D341Med (cell line): ENCODE measurements at regions not wholly inside any gene's neighbourhood (a gene's known extent, or its start where the extent isn't known, plus 50 kb on each side); places are given as distances from the start of the nearest gene placed in this dataset.

Experiments
- DNase-seq: peaks from one replicate; pipeline ENCODE4 v3.0.0; 2012; ENCODE audit warnings: low spot score

DNA sequence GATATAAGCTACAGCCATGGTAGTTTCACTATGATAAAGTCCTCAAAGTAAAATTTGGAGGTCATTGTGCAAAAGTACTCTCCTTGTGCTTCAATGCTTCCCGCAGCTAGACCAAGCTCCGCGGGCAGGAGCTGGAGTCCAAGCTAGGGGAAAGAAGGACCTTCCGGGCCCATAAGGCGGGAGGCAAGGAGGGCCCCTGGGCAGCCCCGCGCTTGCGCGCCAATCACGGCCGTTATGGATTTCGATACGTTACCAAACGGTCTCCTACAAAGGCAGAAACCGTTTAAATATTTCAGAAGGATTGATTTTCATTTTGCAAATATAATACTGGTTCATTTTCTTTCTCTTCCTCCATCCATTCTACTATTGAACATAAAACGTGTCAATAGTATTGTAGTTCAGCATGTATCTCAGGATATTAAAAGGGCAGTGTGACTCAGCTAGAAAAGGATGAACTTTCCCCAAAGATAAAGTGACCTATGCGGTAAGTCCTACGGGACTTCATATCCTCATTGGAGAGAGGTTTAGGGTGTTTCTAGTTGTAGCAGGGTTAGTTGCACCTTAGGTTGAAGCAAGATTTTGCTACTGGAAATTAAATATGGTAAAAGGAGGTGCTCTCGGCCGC, 128.0 kb downstream of the KIF20B start:
- no peak for DNase-seq

DNA sequence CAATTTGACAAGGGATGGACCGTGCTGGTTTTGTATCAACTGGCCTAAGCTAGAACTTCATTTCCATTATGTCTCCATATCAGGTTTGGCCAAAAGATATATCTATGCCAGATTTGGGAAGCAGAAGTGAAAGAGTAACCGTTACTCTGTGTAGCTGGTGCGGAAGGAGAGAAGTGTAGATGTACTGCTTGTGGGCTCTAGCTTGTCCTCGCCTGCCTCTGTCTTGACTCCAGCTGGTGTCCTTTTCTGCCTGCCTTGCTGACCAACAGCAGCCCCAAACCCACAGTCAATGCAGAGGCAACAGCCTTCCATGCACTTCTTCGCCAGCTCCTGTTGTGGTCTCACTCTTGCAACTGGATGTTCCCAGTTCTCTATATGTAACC, 128.5 kb downstream of the KIF20B start:
- no peak for DNase-seq

DNA sequence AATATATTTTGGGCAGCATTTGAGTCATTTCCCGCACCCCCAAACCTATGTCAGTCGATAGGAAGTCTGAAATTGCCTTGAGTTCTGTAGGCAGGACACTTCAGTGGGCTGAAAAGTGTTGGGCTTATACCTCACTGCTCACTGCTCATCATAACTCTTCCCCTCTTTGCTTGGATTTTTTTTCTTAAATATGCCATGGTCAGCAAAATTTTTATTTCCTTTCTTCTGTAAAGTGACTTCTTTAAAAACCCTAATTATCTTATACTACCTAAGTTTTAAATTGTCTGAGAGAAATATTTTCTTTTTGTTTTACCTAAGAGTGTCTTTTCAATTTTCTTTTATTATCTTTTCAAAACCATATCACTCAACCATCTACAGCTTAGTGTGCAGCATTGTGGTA, 129.2 kb downstream of the KIF20B start:
- DNase-seq = no peak

DNA sequence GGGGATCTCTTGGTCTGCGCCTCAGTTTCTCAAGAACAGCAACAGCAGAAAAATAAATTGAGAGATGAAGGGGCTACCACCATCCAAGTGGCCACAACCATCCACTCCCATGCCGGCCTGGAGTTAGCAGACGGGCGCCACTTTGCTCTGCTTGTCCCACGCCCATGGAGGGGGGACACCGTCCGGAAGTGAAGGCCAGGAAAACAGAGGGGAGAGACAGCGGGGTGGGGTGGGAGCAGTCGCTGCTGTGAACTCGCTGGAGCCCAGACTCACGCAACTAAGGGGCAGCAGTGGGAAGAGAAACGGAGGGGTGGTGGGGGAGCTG, 135.4 kb downstream of the KIF20B start:
- DNase-seq = no peak

DNA sequence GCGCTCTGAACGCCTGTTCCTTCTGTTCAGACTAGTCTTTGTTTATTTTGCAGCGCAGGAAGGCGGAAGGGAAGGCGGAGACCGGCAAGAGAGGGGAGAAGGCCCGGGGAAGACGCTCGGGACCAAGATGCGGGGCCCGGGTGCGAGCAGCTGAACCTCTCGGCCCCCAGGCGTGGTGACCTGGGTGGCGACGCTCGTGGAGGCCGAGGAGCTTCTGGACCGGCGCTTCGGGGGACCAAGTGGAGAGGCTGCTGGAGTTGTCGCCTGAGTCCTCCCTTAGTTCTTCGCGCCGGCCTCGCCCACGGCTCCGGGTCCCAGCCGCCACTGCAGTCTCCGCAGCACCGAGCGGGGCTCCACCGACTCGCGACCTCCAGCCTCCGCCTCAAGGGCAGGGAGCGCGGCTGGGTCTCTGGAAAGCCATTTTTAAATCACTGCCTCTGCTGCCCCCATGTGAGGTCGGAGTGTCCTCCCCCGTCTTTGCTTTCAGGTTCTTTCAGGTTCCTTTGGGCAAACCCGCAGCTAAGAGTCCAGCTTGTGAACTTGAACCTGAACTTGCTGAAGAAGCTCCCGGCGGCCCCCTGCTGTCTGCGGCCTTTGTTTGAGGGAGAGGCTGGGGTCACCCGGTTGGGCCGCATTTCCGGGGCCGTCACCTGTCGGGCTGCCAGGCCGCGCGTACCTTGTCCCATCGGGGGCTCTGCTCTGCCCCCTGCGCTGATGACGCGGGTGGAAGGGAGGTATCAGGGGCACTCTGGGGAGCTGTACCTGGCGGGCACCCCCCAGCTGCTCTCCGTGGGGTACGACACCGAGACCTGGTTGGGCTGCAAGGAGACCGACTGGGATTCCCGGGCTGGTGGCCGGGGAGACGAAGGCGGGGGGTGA, 136.0 kb downstream of the KIF20B start:
- DNase-seq = no peak

DNA sequence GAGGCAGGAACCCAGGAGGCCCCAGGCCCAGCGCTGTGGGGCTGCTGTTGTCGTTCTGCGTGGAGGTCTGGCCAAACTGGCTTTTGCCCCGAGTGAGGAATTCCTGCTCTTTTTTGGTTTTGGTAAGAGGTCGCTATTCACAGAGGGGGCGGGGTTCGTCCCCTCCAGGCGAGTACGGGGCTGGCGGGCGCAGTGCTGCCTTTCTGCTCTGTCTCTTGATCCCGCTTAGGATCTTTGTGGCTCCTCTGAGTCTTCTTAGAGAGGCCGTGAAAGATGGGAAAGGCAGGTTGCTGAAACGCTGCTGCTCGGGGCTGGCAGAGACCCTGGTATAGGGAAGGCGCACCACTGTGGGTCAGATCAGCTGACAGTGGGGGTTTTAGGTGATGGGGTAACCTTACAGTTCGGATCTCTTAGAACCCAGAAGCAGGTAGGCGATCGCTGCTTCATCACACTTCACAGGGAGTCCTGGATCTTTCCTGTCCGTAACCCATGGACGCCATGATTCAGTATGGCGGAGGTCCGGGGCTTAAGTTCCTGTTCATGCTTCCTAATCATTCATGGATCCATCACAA, 136.7 kb downstream of the KIF20B start:
- no peak for DNase-seq

DNA sequence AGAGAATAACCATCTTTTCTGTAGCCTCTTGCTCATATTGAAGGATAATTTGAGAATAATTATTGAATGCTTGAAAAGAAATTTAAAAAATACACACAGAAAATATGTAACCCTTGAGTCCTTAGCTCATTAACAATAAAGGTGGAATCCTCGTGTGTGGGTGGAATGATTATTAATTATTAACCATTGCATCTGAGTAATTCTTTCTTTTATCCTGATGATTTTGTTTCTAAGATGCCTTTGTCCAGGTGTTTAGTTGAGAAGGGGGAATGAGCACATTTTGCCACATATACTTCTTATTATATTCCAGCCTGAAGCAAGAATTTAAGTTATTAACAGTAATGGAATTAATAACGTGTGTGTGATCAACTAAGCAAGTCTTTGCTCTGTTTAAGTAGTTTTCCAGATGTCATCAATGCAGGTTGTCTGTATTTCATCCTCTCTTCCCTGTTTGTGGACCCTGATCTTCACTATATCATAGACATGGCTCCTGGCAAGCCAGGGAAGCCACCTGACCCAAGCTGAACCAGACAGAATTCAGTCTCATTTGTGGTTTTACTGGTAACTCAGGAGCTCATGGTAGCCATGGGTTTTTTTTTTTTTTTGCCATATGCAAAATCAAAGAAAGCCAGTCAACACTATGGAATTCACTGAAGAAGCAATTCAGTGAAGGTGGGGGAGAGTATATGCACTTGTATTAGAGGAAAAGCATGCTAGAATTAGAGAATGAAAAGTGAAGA, 144.3 kb downstream of the KIF20B start:
- DNase-seq = no peak

DNA sequence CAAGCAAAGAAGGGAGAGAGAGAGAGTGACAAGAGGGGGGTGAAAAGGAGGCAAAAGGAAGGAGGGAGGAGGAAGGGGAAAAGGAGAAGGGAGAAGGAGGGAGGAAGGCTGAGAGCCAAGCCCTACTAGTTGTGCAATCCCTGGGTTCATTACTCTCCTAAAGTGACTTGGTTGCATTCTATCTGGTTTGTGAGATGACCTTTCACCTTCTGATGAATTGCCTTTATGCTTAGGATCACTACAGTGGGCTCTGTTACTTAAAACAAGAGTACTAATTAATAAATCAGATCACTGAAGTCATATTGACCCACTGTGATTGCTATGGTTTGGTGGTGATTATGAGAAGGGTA, 144.9 kb downstream of the KIF20B start:
- no peak for DNase-seq

DNA sequence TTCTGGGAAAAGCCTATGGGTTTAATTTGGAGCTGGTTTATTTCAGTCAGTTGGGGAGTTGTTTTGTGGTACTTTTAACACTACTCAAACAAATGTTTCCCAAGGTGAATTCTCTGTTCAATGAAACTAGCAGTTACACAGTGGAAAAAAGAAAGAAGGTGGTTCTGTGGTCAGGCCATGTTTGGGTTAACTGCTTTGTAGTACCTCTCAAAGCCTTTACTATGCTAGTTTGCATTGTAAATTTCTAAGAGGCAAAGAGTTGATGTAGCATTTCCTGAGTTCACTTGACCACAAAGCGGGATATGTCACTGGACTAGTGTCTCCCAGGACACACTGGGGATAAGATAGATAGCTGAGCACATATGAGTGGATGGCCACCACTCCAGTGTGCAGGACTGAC, 145.4 kb downstream of the KIF20B start:
- DNase-seq = no peak

DNA sequence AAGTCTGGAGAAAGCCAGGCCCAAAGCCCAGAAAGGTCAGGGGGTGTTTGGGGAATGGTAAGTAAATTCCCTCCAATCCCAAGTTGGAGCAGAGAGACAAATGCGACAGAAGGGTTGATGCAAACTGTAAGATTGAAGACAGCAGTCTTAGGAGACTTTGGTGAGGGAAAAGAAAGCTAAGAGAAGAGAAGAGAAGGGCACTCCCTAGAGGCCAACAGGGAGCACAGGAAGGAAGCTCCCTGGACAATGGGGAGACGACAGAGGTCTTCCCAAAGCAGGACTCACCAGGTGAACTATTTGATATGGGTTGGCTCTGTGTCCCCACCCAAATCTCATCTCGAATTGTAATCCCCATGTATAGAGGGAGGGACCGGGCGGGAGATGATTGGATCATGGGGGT, 151.5 kb downstream of the KIF20B start:
- DNase-seq = no peak

DNA sequence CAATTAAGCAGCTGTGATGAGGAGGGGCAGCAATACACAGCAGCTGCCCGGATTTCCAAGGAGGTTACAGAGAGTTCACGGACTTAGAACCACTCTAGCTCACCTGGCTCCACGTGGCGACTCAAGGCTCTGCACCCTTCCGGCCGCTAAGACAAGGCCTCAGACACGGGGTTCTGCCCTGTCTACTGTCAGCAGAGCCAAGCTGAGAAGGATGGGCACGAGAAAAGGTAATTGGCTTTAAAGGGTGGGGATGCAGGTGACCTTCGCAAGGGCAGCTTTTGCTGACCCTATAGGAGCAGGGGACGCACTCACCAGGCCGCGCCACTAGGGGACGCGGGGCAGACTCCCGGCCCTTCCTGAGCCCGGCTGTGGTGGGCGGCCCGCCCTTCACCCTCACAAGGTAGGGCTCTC, 152.4 kb downstream of the KIF20B start:
- no peak for DNase-seq

DNA sequence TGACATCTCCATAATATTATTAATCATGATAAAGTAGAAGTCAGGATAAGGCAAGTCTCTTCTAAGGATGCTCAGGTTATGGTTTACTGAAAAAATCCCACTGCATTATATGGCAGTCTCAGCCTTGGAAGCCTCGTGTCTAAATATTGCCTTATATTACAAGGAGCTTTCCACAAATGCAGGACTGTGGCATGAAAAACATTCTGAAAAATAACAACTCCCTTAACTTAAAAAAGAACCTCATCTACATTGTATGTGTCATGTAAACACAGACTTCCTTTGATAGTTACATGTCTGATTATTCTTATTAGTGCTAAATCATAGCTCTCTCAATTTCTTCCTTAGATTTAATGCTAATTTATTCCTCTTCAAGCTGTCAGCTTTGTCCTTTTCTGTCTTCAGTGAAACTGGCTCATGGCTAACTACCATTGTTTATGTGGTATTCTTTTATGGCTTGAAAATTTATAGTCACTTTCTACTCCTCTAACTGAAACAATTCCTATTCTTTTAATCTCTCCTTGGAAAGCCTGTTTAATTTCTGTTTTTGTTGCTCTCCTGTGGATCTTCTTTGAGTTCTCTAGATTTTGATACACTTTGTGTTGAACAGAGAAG, 156.1 kb downstream of the KIF20B start:
- DNase-seq = no peak

DNA sequence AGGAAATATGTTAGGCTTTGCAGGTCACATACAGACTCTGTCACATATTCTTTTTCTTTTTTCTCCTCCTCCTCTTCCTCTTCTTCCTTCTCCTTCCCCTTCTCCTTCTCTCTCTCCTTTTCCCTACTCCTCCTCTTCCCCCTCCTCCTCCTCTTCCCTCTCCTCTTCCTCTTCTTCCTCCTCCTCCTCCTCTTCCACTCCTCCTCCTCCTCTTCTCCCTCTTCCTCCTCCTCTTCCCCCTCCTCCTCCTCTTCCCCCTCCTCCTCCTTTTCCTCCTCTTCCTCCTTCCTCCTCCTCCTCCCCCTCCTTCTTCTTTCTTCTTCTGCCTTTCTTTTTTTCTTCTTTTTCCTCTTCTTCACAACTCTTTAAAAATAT, 159.8 kb downstream of the KIF20B start:
- DNase-seq = no peak

DNA sequence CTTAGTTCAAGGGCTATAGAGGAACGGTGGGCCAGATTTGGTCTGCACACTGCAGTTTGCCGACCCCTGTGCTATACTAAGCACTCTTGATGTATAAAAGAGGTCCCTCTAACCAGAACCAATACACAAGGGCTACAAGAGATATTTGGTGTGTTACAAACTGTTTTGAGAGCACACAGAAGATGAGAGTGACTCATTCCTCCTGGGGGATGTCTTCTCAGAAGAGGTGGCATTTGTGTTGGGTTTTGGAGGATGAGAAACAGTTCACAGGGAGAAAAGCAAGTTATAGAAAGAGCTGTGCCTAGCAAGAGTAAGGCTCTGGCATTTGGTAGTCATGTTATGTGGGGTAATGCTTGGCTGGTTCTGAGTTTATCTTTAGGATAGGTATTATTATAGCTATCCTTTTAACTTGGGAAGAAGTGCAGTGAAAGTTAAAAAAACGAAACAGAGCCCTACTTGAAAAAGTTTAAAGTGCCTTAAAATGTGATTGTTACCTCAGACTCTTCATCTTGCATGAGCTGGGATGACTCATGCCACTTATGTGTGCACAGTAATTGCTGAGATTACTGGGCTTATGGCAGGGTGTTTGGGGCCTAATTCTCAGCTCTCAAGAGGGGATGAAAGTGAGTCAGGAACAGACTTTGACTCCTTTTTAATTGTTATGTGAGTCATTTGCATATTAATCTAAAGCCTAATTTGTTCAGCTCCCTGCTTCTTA, 160.4 kb downstream of the KIF20B start:
- DNase-seq = peak; percentile 28

DNA sequence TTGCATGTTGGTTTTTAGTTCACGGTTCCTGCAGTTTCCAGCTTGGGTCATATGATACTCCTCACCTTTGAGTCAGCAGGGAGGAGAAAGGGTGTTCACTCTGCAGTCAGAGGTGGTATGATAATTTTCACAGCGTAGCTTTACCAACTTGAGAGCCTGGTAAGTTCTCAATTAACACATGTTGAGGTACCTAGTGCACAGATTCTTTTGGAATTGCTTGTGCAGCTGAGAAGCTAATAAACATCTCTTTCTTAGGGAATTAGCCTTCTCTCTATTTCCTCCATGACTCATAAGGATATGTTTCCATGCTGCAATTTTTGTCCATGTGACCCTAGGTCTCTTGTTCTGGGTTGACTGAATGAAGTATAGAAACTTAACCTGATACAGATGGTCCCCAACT, 166.6 kb downstream of the KIF20B start:
- no peak for DNase-seq

DNA sequence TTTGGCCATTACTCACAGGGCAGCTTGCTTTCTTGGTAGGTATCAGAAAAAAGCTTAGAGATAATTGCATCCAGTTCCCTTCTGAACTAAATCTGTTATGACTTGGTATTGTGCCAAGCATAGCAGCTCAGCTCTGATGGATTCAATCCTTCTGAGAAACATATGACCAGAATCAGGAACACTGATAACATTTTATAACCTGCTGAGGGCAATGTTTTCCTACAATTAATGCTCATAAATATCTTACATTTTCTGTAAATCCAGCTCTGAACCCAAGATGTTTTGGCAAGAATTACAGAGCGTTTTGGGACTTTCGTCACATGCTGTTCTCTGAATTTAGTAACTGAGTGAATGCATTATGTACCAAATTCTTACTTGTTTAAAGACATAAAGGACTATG, 167.8 kb downstream of the KIF20B start:
- DNase-seq = no peak

DNA sequence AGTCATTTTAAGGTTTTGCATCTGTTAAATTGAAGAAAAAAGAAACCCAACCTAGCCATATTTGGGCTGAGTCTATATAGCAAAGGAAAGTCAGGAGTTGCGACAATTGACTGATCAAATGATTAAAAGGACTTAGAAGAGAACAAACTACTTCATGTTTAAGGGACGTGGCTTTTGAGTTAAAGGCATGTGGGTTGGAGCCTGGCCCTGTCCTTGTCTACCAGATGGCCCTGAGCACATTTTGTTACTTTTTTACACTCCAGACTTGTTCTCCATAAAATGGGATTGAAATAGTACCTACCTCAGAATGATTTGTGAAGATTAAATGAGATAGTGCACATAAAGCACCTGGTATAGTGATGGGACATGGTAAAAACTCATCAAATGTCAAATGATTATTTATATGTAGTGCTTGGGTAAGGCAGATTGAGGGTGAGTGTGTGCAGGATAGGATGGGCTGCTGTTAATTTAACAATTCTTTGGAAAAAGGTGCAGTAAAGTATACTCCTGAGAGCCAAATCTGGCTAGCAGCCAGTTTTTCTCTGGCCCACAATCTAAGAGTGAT, 168.3 kb downstream of the KIF20B start:
- no peak for DNase-seq

DNA sequence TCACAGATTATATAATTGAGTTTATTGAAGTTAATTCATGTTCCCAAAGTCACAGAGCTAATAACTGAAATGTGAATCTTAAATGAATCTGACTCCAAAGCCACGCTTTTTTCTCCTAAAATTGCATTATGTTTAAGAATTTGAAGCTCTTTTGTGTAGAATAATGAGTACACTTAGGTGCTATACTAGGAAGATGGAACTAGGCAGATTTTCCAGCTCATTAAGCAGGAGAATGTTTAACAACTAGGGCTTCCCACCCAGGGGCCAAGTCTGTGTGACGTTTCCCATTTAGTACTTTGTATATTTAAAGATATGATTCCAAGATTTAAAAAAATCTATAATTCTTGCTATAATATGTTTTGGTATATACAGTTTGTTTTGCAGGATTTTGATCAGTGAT, 169.5 kb downstream of the KIF20B start:
- DNase-seq = no peak

DNA sequence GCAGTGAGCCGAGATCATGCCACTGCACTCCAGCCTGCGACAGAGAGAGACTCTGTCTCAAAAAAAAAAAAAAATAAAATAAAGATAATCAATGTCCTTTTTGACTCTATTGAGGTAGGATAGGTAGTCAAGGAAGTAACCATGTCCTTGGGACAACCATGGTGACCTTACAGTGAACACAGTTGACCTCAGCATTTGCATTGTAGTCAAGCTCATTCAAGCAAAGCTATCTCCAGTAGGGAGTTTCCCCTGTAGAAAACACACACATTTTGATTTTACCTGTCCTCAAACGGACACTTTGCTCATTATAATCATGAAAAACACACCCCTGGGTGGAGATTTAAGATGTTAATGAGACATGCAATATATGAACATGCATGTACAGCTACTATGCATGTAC, 171.7 kb downstream of the KIF20B start:
- DNase-seq = no peak

DNA sequence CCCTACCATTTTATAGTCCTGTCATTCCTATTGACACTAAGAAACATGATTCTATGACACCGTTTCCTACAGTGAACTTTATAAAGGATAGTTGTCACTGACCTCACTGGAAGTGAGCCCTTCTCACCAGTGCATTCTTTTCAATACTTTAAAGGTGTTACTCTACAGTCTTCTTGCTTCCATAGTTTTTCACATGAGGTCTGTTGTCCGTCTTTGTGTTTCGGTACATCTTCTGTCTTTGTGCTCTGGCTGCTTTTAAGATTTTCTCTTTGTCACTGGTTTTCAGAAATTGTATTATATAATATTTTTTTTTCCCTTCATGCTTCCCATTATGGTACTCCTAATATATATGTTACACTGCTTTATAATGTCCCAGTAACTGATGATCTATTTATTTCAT, 174.2 kb downstream of the KIF20B start:
- no peak for DNase-seq

DNA sequence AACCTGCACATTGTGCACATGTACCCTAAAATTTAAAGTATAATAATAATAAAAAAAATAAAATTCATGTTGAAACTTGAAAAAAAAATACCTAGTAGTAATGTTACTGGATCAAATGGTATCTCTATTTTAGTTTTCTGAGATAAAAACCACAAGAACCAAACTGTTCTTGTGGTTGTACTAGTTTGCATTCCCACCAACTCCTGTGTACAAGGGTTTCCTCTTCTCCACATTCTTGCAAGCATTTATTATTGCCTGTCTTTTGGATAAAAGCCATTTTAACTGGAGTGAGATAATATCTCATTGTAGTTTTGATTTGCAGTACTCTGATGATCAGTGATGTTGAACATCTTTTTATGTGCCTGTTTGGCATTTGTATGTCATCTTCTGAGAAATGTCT, 177.7 kb downstream of the KIF20B start:
- no peak for DNase-seq

DNA sequence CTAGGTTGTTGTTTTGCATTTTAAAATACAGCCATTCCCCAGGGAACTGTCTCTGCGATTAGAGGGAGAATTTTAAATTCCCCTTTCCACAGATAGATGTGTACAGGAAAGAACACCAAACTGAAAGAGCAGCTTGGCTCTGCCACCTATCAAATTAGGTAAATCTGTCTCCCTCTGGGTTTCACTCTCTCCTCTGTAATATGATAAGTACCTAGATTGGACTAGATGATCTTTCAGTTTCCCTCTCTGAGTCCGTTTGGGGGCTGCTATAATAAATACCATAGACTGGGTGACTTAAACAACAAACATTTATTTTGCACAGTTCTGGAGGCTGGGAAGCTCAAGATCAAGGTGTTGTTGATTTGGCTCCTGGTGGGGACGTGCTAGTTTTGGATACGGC, 186.0 kb downstream of the KIF20B start:
- DNase-seq = no peak
